Kidney tubule cell (primary cell): ENCODE measurements at regions not wholly inside any gene's neighbourhood (a gene's known extent, or its start where the extent isn't known, plus 50 kb on each side); places are given as distances from the start of the nearest gene placed in this dataset.

Experiments used
- DNase-seq: peaks from one replicate; pipeline ENCODE4 v3.0.0-alpha.2; 2018; ENCODE audit warnings: low spot score

- DNase-seq = no peak
These were observed 50.8 kb upstream of the CACNA2D3 start for GRCh38 chr3:54071601-54072000.

DNA sequence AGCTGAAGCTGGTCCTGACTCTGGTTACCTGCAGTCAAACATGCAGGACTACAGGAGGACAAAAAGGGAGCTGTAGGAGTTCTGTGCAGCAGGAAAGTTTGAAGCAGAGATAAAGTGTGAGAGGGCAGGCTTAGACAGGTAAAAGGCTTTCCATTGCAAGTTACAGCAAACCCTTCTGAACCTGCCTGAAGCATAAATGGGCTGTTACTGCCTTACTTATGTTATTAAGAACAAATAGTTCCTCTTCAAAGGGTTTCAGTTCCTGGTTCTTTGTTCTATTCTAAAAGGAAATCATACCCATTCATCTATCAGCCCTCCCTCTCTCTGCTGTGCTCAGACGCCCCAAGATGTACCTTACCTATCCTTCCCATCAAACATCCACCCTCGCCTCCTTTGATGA, 52.4 kb upstream of the CACNA2D3 start:
- no peak for DNase-seq

GRCh38 chr3:54067055-54067698, 55.2 kb upstream of the CACNA2D3 start:
- DNase-seq = peak; percentile 78

DNA sequence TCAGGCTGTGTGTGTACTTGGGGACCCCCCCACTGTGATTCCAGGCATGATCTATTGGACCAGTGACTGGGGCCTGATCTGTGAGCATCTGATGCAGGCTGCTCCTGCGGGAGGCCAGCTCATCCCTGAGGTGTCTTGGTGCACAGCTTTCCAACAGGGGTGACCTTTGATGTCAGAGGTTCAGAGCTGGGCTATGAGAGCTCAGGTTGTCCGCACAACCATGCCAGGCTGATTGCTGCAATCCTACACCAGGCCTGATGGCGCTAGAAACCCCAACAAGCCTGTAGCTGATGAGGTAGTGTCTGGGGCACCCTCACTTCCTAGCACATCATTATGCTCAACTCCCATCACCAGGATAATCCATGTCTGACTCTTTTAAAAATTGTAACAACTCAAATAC, 56.1 kb upstream of the CACNA2D3 start:
- DNase-seq = no peak

DNA sequence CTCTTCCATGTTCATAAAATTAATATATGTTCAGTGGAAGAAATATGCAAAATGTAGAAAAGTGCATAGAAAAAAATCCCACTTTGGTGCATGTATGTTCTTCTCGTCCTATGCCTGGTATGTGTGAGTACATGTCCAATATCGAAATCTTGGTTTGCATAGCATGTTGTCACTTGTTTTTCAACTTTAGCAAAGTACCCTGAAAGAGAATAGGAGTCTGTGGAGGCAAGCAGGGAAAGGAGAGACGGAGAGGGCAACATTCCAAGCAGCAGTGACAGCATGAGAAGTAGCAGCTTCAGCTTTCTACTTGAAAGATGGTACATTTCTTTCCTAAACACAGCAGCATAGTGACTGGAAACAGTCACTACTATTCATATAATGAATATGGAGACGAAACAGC, 56.8 kb upstream of the CACNA2D3 start:
- DNase-seq = no peak

- peak; percentile 88 for DNase-seq
These were observed 57.2 kb upstream of the CACNA2D3 start for GRCh38 chr3:54065140-54065539.

- no peak for DNase-seq
These were observed 57.9 kb upstream of the CACNA2D3 start for GRCh38 chr3:54064486-54064885.

DNA sequence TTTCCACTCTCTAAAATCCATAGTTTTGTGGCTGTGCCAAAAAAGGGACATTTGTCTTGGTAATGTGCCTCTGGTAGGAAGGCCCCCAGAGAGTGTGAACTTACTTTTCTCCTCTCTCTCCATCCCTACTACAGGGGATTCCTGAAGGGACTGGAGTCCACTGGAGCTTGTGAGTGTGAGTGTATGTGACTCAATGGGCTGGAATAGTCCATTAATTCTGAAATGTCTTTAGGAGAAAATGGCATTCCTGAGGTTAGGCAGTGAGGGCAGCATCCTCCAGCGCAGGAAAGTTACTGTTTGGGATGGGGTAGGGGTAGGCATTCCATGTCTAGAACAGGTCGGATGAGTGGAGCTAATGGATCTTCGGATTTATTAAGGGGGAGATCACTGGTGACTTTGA, 59.8 kb upstream of the CACNA2D3 start:
- peak; percentile 67 for DNase-seq

- peak; percentile 91 for DNase-seq
These were observed 65.8 kb upstream of the CACNA2D3 start for GRCh38 chr3:54056521-54056920.

GRCh38 chr3:54053882-54054281, 68.5 kb upstream of the CACNA2D3 start:
- no peak for DNase-seq

DNA sequence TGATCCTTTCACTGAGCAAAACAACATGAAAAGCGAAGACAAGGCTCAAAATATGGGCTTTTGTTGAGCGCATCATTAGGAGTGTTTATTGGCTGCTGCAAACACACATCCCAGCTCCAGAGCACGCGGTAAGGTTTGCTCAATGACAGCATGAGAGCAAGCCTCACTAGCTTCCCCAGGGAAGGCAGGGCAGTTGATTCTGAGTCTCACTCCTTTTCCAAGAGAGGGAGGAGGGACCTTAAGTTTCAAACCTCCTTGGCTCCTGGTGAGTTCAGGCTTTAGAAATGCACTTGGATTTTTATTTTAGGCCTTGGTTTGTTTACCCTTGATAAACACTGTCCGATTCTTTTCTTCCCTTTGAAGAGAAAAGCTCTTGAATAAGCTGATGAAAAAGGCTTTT, 69.1 kb upstream of the CACNA2D3 start:
- no peak for DNase-seq

DNA sequence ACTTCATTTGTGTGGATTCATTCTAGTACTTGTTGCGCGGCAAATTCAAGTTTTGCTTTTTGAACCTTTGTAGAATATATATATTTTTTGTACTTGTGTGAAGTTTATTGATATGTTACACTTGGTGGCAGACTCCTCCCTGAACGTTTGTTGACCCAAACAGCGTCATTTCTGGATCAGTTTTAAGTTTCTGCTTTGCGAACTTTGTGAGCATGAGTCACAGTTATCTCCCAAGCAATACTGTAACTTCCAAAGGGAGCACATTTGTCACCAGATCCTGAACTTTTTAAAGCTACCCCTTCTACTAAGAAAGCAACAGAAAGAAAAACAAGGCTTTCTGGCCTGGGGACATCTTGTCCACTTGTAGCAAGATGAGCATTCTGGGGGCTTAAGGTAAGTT, 74.8 kb upstream of the CACNA2D3 start:
- peak; percentile 34 for DNase-seq

DNA sequence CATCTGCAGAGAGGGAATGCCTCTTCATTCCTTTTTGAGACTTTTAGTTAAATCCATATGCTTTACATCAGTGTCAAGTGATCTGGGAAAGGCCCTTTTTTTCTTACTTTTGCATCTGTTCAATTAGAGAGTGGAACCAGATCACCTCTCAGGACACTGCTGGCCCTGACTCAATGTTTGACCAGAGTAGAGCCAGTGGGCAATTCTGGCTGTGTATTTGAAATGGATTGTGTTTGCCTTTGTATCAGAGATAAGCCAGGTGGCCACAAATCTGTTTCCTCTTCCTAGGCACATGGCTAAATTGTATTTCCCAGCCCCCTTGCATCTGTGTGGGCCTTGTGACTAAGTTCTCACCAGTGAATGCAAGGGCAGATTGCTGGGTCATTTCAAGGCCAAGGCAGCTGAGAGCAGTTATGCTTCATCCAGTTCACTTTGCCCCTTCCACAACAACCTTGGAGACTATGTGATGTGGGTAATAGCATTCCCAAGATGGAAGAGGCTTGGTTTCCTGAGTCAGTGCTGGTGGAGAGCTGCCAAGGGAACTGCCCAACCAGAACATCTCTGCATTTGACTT, 75.6 kb upstream of the CACNA2D3 start:
- peak; percentile 99 for DNase-seq

DNA sequence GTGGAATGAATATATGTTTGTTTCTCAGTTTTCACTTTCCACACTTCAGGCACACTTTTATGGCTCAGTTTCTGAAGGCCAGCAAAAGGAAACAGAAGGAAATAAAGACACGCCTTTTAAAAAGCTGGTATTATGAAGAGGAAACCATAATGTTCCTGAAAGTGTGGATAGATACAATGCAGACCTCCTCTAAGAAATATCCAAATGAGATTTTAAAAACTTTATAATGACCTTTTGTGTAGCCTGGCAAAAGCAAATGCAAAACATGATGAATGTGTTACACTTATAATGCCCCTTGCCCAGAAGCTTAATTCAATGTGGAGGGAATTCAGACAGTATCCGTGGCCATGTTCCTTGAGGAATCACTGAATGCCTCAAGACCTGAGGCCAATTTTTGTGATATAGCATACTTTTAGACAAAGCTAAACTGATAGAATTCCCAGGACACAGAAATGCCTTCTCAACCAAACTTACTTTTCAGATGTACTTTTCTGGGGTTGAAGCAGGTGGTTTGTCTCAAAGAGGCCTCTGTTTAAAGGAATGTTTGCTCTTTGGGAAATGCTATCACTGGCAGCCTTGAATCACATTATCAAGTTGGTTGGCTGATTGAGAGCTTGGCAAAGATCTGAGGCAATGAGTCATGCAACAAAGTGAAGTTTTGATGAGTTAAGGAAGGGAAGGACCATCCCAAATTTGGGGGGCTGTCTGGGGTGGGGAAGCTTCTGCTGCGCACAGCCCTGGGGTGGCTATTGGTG, 77.1 kb upstream of the CACNA2D3 start:
- peak; percentile 57 for DNase-seq

- peak; percentile 73 for DNase-seq
These were observed 80.0 kb upstream of the CACNA2D3 start for GRCh38 chr3:54042259-54042823.

DNA sequence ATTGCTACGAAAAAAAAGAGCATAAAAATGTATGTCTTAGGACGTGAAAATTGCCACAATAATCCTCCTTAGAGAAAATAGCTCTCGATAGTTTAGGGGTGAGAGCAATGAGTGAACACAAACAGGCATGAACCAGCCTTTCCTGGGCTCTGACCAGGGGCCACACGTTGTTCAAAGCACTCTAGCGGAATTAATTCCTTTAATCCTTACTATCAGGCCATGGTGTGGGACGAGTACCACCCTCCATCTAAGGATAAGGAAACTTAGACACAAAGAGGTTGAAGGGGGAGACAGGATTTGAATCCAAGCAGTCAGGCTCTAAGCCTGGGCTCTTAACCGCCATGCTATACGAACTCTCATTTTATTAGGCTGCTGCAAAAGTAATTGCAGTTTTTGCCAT, 81.9 kb upstream of the CACNA2D3 start:
- DNase-seq = no peak

GRCh38 chr3:54038391-54038790, 84.0 kb upstream of the CACNA2D3 start:
- no peak for DNase-seq

DNA sequence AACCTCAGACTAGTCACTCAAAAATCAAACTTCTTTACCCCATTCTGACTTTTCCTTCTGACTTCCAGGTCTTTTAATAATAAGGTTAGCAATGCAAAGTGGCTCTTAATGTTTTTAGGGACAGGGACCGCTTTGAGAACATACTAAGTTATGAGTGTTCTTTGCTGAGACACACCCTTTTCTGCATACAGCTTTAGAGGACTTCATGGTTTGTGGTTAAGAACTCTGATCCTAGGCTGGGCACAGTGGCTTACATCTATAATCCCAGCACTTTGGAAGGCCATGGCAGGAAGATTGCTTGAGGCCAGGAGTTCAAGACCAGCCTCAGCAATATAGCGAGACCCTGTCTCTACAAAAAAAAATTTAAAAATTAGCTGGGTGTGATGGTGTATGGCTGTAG, 85.8 kb upstream of the CACNA2D3 start:
- DNase-seq = no peak

DNA sequence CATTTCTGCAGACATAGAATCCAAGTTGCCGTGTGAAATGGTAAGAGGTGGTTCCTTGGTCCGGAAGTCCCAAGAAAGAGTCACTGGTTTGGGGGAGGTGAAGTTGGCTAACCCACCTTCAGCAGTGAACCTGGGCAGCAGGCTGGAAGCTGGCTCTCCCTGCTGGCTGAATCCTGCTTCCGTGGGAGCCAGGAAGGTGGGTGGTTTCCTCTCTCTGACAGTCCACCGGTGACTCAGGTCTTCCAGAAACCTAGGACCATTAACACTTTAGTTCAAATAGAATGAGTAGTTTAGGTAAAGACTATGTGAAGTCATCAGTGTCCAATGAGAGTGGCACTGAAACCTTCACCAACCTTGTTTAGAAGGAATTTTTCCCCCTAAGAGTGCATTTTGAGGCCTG, 87.4 kb upstream of the CACNA2D3 start:
- peak; percentile 87 for DNase-seq

DNA sequence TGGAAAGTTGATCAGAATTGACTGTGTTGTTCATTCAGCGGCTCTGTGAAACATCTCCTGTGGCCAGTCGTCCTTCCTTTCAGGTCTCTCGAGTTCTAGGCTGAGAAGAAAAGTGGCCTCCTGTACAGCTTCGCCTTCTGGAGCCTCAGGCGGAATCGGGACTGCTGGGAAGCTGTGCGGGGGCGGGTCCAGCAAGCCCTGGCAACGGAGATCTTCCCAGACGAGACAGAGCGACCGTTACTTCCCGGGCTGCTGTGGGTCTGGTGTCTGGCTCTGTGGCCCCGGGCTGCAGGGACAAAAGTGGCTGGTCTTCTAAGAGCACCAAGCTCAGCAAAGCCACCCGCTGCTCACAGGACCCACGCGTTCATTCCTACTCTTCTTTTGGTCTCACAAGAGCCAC, 88.6 kb upstream of the CACNA2D3 start:
- DNase-seq = no peak

DNA sequence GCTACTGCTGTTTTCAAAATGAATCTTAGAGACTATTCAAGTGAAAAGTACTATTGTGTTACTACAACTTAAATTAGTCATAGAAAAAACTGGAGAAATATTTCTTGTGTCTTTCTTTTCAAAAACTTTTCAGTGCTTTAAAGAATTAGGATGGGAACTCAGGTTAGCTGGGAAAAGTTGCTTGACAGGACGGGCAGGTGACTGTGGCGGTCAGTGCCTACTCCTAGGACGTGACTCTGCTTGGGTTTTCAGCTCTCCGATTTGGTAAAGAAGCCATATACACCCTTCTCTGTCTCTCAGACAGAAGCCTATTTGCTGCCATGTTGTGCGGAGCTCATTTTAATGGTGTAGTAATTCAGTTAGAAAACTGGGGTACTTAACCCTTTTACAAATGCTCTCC, 89.8 kb upstream of the CACNA2D3 start:
- DNase-seq = no peak

GRCh38 chr3:54028372-54028771, 94.0 kb upstream of the CACNA2D3 start:
- DNase-seq = no peak

GRCh38 chr3:54026543-54026942, 95.8 kb upstream of the CACNA2D3 start:
- DNase-seq = no peak
